ENCODE measurements at regions not wholly inside any gene's neighbourhood (a gene's known extent, or its start where the extent isn't known, plus 50 kb on each side); places are given as distances from the start of the nearest gene placed in this dataset.
"Not testable (repeated sequence)": the region's sequence is repeated elsewhere in the genome, so short reads cannot be mapped to it uniquely, and the experiment has no call there.

DNA sequence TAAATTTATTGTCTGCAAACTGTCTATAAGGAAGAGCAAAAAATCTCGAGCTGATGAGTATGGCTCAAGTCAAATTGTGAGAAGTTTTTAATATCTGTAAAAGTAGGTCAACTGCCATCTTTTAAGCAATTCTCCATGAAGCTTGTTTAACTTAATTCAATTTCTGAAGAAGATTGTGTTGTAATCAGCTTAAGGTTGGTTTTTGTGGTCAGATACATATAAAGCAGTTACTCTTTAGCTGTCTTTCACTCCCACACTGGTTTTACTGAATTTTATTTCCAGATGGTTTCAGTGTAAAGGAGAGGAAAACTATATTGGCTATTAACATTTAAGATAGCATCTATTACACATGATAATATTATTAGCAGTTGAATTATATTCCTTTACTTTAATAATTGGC, 1165.1 kb downstream of the SLC16A7 start:
- Histone ChIP-seq H4K91ac (ENCODE audit: low read length) (no peak overlapping the region), H3K4me1 (ENCODE audit: control insufficient read depth, insufficient read depth, low read depth, low read length) (no peaks in the 10 kb centered on the region), H2BK15ac (ENCODE audit: low read depth, poor library complexity, severe bottlenecking) (no peak overlapping the region), H3K4ac (ENCODE audit: low read depth in 1 of 2, low read length in 2 of 2) (no peak overlapping the region), H3K79me1 (replicated peaks; ENCODE audit: low read length, poor library complexity, severe bottlenecking) (no peaks in the 10 kb centered on the region), H4K8ac (ENCODE audit: low read length) (no peak overlapping the region), H2BK5ac (ENCODE audit: low read depth, low read length, poor library complexity, severe bottlenecking) (no peak overlapping the region), H2BK12ac (ENCODE audit: low read length in 2 of 2) (no peak overlapping the region), H3K36me3 (ENCODE audit: control insufficient read depth in 1 of 2, insufficient read depth in 2 of 2, low read depth in 1 of 2, low read length in 2 of 2) (no peaks in the 10 kb centered on the region), H3K4me2 (ENCODE audit: low read length, poor library complexity, severe bottlenecking) (no peak overlapping the region), H2BK120ac (ENCODE audit: low read depth, low read length) (no peak overlapping the region), H3K4me3 (ENCODE audit: insufficient read depth in 1 of 2, low read depth in 1 of 2, low read length in 2 of 2) (no peak overlapping the region), H3K27ac (ENCODE audit: low read length, poor library complexity, severe bottlenecking) (no peak overlapping the region), H3K18ac (ENCODE audit: low read depth in 1 of 2, low read length in 2 of 2) (no peak overlapping the region), H3K9ac (ENCODE audit: low read length) (no peak overlapping the region), H2AK5ac (ENCODE audit: low read length, severe bottlenecking) (no peak overlapping the region), H3K23ac (ENCODE audit: low read length in 2 of 2) (no peak overlapping the region), H3K9me3 (ENCODE audit: control insufficient read depth, low read length) (peaks cover 10% of the 10 kb centered on the region), H3K14ac (ENCODE audit: low read length in 2 of 2) (no peak overlapping the region), H3K27me3 (ENCODE audit: control insufficient read depth in 1 of 2, insufficient read depth in 1 of 2, low read length in 2 of 2) (no peaks in the 10 kb centered on the region), H2AFZ (ENCODE audit: low read depth, low read length) (no peak overlapping the region)
- WGBS, result 67% methylated on average over 1 of the region's 1 CpG
- DNase-seq, result no peak

DNA sequence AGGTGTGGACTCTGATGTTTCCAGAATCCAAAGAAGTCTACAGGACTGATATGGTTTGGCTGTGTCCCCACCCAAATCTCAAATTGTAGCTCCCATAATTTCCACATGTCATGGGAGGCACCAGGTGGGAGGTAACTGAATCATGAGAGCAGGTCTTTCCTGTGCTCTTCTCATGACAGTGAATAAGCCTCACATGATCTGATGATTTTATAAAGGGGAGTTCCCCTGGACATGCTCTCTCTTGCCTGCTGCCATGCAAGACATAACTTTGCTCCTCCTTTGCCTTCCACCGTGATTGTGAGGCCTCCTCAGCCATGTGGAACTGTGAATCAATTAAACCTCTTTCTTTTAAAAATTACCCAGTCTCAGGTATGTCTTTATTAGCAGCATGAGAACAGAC, 1205.3 kb downstream of the SLC16A7 start:
- WGBS, result 89% methylated on average over 1 of the region's 1 CpG
- H3K18ac ChIP-seq (ENCODE audit: low read depth in 1 of 2, low read length in 2 of 2), result peak overlapping the region in 1 of 2 experiments; percentile 52
- not testable (repeated sequence) for H3K36me3 ChIP-seq (ENCODE audit: control insufficient read depth in 1 of 2, insufficient read depth in 2 of 2, low read depth in 1 of 2, low read length in 2 of 2)

DNA sequence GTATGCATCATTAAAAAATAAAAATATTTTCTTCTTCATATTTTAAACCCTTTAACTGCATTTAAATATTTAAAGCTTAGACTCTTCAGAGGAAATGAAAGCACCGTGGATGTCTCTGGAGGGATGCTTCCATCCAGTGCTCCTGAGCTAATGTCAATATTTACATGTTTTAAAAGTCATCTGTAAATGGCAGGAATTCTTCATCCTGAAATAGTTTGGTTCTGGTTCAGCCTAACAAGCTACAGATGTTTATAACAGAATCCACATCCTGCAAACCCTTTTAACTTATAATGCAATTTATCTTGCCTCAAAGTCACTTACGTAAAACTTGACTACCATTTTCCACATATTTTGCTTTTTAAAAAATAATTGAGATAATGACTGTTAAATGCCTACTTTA, 1207.3 kb downstream of the SLC16A7 start:
- H3K23ac ChIP-seq (ENCODE audit: low read length in 2 of 2), result no peak overlapping the region
- no peak overlapping the region for H2BK120ac ChIP-seq (ENCODE audit: low read depth, low read length)
- no peaks in the 10 kb centered on the region for H3K4me1 ChIP-seq (ENCODE audit: control insufficient read depth, insufficient read depth, low read depth, low read length)
- H3K18ac ChIP-seq (ENCODE audit: low read depth in 1 of 2, low read length in 2 of 2), result no peak overlapping the region
- H2BK5ac ChIP-seq (ENCODE audit: low read depth, low read length, poor library complexity, severe bottlenecking), result no peak overlapping the region
- peak; percentile 65 for DNase-seq
- no peak overlapping the region for H3K4ac ChIP-seq (ENCODE audit: low read depth in 1 of 2, low read length in 2 of 2)
- no peaks in the 10 kb centered on the region for H3K36me3 ChIP-seq (ENCODE audit: control insufficient read depth in 1 of 2, insufficient read depth in 2 of 2, low read depth in 1 of 2, low read length in 2 of 2)
- no peak overlapping the region for H2AK5ac ChIP-seq (ENCODE audit: low read length, severe bottlenecking)
- no peaks in the 10 kb centered on the region for H3K79me1 ChIP-seq (replicated peaks; ENCODE audit: low read length, poor library complexity, severe bottlenecking)
- H3K14ac ChIP-seq (ENCODE audit: low read length in 2 of 2), result no peak overlapping the region
- no peak overlapping the region for H2BK15ac ChIP-seq (ENCODE audit: low read depth, poor library complexity, severe bottlenecking)
- H3K9me3 ChIP-seq (ENCODE audit: control insufficient read depth, low read length), result peaks cover 16% of the 10 kb centered on the region
- H3K9ac ChIP-seq (ENCODE audit: low read length), result no peak overlapping the region
- no peak overlapping the region for H2BK12ac ChIP-seq (ENCODE audit: low read length in 2 of 2)
- H3K4me2 ChIP-seq (ENCODE audit: low read length, poor library complexity, severe bottlenecking), result no peak overlapping the region
- no peak overlapping the region for H2AFZ ChIP-seq (ENCODE audit: low read depth, low read length)
- H3K4me3 ChIP-seq (ENCODE audit: insufficient read depth in 1 of 2, low read depth in 1 of 2, low read length in 2 of 2), result no peak overlapping the region
- H3K27ac ChIP-seq (ENCODE audit: low read length, poor library complexity, severe bottlenecking), result no peak overlapping the region
- no peaks in the 10 kb centered on the region for H3K27me3 ChIP-seq (ENCODE audit: control insufficient read depth in 1 of 2, insufficient read depth in 1 of 2, low read length in 2 of 2)
- no CpG with 5 or more reads among the region's 2 CpGs for WGBS
- H4K8ac ChIP-seq (ENCODE audit: low read length), result no peak overlapping the region
- H4K91ac ChIP-seq (ENCODE audit: low read length), result no peak overlapping the region

More for the DNA sequence above, 1205.3 kb downstream of the SLC16A7 start:
- not testable (repeated sequence) for H3K79me1 ChIP-seq (replicated peaks; ENCODE audit: low read length, poor library complexity, severe bottlenecking); H4K91ac ChIP-seq (ENCODE audit: low read length); H2BK120ac ChIP-seq (ENCODE audit: low read depth, low read length); H3K4me3 ChIP-seq (ENCODE audit: insufficient read depth in 1 of 2, low read depth in 1 of 2, low read length in 2 of 2); H2BK12ac ChIP-seq (ENCODE audit: low read length in 2 of 2); H2AK5ac ChIP-seq (ENCODE audit: low read length, severe bottlenecking); H2BK5ac ChIP-seq (ENCODE audit: low read depth, low read length, poor library complexity, severe bottlenecking); H3K9ac ChIP-seq (ENCODE audit: low read length); H3K23ac ChIP-seq (ENCODE audit: low read length in 2 of 2); H3K4me1 ChIP-seq (ENCODE audit: control insufficient read depth, insufficient read depth, low read depth, low read length); H3K4ac ChIP-seq (ENCODE audit: low read depth in 1 of 2, low read length in 2 of 2); H3K4me2 ChIP-seq (ENCODE audit: low read length, poor library complexity, severe bottlenecking); H4K8ac ChIP-seq (ENCODE audit: low read length); H3K14ac ChIP-seq (ENCODE audit: low read length in 2 of 2); H2BK15ac ChIP-seq (ENCODE audit: low read depth, poor library complexity, severe bottlenecking); H3K27me3 ChIP-seq (ENCODE audit: control insufficient read depth in 1 of 2, insufficient read depth in 1 of 2, low read length in 2 of 2); H2AFZ ChIP-seq (ENCODE audit: low read depth, low read length); DNase-seq; H3K27ac ChIP-seq (ENCODE audit: low read length, poor library complexity, severe bottlenecking)
- H3K9me3 ChIP-seq (ENCODE audit: control insufficient read depth, low read length), result peaks cover 14% of the 10 kb centered on the region

DNA sequence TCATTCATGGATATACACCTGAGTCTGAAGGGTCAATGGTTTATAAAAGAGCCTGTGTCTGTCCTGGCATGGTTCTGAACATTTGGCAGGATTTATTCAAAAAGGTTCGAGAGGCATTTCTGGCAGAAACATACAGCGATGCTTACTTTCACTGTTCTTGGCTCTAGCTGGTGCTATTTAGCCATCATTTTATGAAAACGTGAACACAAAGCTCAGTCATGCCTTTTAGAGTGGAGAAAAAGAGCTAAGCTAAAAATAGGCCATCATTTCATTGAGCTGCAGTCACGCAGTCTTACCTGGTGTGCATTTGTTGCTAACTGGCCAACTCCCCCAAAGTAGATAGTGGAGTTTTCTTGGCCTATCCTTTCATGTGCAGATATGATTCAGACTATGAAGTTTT, 1209.5 kb downstream of the SLC16A7 start:
- H3K23ac ChIP-seq (ENCODE audit: low read length in 2 of 2), result no peak overlapping the region
- H3K4me3 ChIP-seq (ENCODE audit: insufficient read depth in 1 of 2, low read depth in 1 of 2, low read length in 2 of 2), result no peak overlapping the region
- peak overlapping the region; percentile 62 for H3K18ac ChIP-seq (ENCODE audit: low read depth in 1 of 2, low read length in 2 of 2)
- no peaks in the 10 kb centered on the region for H3K4me1 ChIP-seq (ENCODE audit: control insufficient read depth, insufficient read depth, low read depth, low read length)
- H2BK12ac ChIP-seq (ENCODE audit: low read length in 2 of 2), result peak overlapping the region in 1 of 2 experiments; percentile 71
- H3K36me3 ChIP-seq (ENCODE audit: control insufficient read depth in 1 of 2, insufficient read depth in 2 of 2, low read depth in 1 of 2, low read length in 2 of 2), result no peaks in the 10 kb centered on the region
- no peaks in the 10 kb centered on the region for H3K27me3 ChIP-seq (ENCODE audit: control insufficient read depth in 1 of 2, insufficient read depth in 1 of 2, low read length in 2 of 2)
- peaks cover 5% of the 10 kb centered on the region for H3K9me3 ChIP-seq (ENCODE audit: control insufficient read depth, low read length)
- no peak overlapping the region for H3K4me2 ChIP-seq (ENCODE audit: low read length, poor library complexity, severe bottlenecking)
- no peak overlapping the region for H2AFZ ChIP-seq (ENCODE audit: low read depth, low read length)
- no peak overlapping the region for H2BK5ac ChIP-seq (ENCODE audit: low read depth, low read length, poor library complexity, severe bottlenecking)
- H3K9ac ChIP-seq (ENCODE audit: low read length), result no peak overlapping the region
- no peak overlapping the region for H3K27ac ChIP-seq (ENCODE audit: low read length, poor library complexity, severe bottlenecking)
- 85% methylated on average over 4 of the region's 4 CpGs for WGBS
- H3K4ac ChIP-seq (ENCODE audit: low read depth in 1 of 2, low read length in 2 of 2), result no peak overlapping the region
- no peak for DNase-seq
- H4K8ac ChIP-seq (ENCODE audit: low read length), result peak overlapping the region; percentile 84
- no peak overlapping the region for H2BK15ac ChIP-seq (ENCODE audit: low read depth, poor library complexity, severe bottlenecking)
- no peaks in the 10 kb centered on the region for H3K79me1 ChIP-seq (replicated peaks; ENCODE audit: low read length, poor library complexity, severe bottlenecking)
- no peak overlapping the region for H4K91ac ChIP-seq (ENCODE audit: low read length)
- H2AK5ac ChIP-seq (ENCODE audit: low read length, severe bottlenecking), result no peak overlapping the region
- no peak overlapping the region for H2BK120ac ChIP-seq (ENCODE audit: low read depth, low read length)
- H3K14ac ChIP-seq (ENCODE audit: low read length in 2 of 2), result no peak overlapping the region

Data from mesenchymal stem cell (in vitro differentiated cells and primary cell).